ENCODE measurements at regions not wholly inside any gene's neighbourhood (a gene's known extent, or its start where the extent isn't known, plus 50 kb on each side); places are given as distances from the start of the nearest gene placed in this dataset.

DNA sequence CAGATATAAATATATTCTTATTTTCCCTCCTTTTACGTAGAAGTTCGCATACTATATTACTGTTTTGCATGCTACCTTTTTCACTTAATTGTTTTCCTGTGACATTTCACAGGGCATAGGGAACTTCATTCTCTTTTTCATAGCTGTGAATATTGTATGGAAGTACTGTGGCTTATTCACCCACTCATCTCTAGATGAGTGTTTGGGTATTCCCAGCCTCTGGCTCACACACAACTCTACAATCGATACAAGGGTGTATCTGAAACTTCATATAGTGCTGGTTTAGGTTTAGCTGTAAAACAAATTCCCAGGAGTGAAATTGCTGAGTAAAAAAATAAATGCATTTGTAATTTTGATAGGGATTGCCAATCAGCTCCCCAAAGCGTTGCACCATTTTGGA is 55.3 kb upstream of the MAGI1 start:
- DNase-seq, result no peak
- Mint-ChIP-seq H3K4me1 (ENCODE audit: low read depth, unreplicated experiment) (no peaks in the 10 kb centered on the region), H3K27me3 (ENCODE audit: unreplicated experiment) (no peaks in the 10 kb centered on the region), H3K9me3 (ENCODE audit: unreplicated experiment) (no peaks in the 10 kb centered on the region), H3K27ac (ENCODE audit: unreplicated experiment) (no peak overlapping the region), H3K36me3 (ENCODE audit: unreplicated experiment) (no peaks in the 10 kb centered on the region), H3K4me3 (ENCODE audit: unreplicated experiment) (no peak overlapping the region)
- TF ChIP-seq, protein P1, sequence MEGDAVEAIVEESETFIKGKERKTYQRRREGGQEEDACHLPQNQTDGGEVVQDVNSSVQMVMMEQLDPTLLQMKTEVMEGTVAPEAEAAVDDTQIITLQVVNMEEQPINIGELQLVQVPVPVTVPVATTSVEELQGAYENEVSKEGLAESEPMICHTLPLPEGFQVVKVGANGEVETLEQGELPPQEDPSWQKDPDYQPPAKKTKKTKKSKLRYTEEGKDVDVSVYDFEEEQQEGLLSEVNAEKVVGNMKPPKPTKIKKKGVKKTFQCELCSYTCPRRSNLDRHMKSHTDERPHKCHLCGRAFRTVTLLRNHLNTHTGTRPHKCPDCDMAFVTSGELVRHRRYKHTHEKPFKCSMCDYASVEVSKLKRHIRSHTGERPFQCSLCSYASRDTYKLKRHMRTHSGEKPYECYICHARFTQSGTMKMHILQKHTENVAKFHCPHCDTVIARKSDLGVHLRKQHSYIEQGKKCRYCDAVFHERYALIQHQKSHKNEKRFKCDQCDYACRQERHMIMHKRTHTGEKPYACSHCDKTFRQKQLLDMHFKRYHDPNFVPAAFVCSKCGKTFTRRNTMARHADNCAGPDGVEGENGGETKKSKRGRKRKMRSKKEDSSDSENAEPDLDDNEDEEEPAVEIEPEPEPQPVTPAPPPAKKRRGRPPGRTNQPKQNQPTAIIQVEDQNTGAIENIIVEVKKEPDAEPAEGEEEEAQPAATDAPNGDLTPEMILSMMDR (IDR thresholded peaks at IDR 0.05; ENCODE audit: partially characterized antibody, unreplicated experiment), result no peak

DNA sequence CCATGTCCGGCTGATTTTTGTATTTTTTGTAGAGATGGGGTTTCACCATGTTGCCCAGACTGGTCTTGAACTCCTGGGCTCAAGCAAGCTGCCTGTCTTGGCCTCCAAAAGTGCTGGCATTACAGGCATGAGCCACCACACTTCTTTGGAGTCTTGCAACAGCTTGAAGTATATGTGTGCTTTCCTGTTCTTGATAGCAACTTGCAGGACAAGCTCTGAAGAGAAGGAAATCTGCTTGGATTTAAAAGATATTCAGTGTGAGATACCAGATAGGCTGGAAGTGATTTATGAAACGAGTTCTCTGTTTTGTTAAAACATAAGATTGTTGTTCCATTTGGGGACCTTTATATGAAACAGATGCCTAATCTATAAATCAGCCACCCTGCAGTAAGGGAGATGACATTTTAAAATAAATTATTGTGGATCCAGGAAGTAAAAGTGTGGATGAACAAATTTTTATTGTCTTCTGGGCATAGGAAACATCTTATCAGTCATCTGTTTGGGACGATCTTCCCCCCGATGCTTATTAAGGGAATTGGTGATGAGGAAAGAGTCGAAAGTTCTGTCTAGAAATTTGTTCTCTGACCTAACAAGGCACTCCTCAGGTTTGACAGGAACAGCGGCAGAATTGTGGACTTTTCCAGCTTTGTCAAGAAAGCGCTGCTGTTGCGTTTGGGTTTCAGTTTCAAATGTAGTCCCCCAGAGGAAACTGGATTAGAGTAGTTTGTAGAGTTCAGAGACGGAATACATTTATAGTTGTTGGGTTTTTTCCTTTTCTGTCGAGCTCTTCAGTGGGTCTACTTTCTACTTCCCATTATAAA is 53.7 kb upstream of the MAGI1 start:
- Mint-ChIP-seq H3K9me3 (ENCODE audit: unreplicated experiment) (no peaks in the 10 kb centered on the region), H3K4me3 (ENCODE audit: unreplicated experiment) (no peak overlapping the region), H3K36me3 (ENCODE audit: unreplicated experiment) (no peaks in the 10 kb centered on the region), H3K27ac (ENCODE audit: unreplicated experiment) (no peak overlapping the region), H3K4me1 (ENCODE audit: low read depth, unreplicated experiment) (no peaks in the 10 kb centered on the region), H3K27me3 (ENCODE audit: unreplicated experiment) (no peaks in the 10 kb centered on the region)
- TF ChIP-seq, protein P1 (IDR thresholded peaks at IDR 0.05; ENCODE audit: partially characterized antibody, unreplicated experiment), result no peak
- DNase-seq, result no peak
